ENCODE measurements at regions not wholly inside any gene's neighbourhood (a gene's known extent, or its start where the extent isn't known, plus 50 kb on each side); places are given as distances from the start of the nearest gene placed in this dataset.

DNA sequence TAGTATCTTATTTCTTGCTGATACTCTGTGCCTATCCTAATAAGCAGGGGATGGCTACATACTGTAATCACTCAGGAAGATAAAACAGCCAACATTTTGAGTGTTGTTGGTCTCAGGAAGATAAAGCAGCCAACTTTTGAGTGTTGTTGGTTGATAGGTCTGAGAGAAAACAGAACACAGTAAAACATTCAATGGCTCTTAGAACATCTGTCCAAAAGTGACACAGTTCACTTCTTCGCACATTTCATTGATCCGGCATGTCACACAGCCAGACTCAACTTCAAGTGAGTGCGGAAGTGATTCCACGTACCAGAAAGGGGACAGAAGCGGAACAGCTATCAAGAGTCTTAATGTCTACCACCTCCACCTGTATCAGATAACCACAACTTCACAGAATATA lies 87.3 kb upstream of the DMD start:
- CTCF ChIA-PET, result no interaction called here
- H3K4me1 ChIP-seq (replicated peaks; ENCODE audit: insufficient read depth), result no peaks in the 10 kb centered on the region
- H3K79me2 ChIP-seq (ENCODE audit: low read depth), result no peaks in the 10 kb centered on the region
- intact Hi-C loops (cut with micrococcal nuclease; ENCODE audit: unreplicated experiment), result no loop called here
- H3K9me2 ChIP-seq (ENCODE audit: insufficient read depth), result no peaks in the 10 kb centered on the region
- H4K20me1 ChIP-seq (ENCODE audit: insufficient read depth), result no peaks in the 10 kb centered on the region
- no peaks in the 10 kb centered on the region for H3K9me3 ChIP-seq (ENCODE audit: insufficient read depth, low read depth)
- no TSS peak for BruUV-seq (replicated peaks)
- no peak overlapping the region for H3K4me3 ChIP-seq
- H3K27ac ChIP-seq, result no peak overlapping the region
- POLR2A ChIA-PET (ENCODE audit: unreplicated experiment), result no interaction called here
- no peaks in the 10 kb centered on the region for H3F3A ChIP-seq (ENCODE audit: insufficient read depth, low read depth)
- no peaks in the 10 kb centered on the region for H3K36me3 ChIP-seq (ENCODE audit: low read depth)
- no peak for DNase-seq
- no peak overlapping the region for H2AFZ ChIP-seq
- TF ChIP-seq, protein P1, sequence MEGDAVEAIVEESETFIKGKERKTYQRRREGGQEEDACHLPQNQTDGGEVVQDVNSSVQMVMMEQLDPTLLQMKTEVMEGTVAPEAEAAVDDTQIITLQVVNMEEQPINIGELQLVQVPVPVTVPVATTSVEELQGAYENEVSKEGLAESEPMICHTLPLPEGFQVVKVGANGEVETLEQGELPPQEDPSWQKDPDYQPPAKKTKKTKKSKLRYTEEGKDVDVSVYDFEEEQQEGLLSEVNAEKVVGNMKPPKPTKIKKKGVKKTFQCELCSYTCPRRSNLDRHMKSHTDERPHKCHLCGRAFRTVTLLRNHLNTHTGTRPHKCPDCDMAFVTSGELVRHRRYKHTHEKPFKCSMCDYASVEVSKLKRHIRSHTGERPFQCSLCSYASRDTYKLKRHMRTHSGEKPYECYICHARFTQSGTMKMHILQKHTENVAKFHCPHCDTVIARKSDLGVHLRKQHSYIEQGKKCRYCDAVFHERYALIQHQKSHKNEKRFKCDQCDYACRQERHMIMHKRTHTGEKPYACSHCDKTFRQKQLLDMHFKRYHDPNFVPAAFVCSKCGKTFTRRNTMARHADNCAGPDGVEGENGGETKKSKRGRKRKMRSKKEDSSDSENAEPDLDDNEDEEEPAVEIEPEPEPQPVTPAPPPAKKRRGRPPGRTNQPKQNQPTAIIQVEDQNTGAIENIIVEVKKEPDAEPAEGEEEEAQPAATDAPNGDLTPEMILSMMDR (conservative IDR thresholded peaks at IDR 0.05), result no peak
- no peak for TF ChIP-seq EZH2 (IDR thresholded peaks at IDR 0.05; ENCODE audit: low read depth)
- H3K4me2 ChIP-seq, result no peak overlapping the region
- H3K27me3 ChIP-seq (ENCODE audit: insufficient read depth, low read depth), result no peaks in the 10 kb centered on the region

DNA sequence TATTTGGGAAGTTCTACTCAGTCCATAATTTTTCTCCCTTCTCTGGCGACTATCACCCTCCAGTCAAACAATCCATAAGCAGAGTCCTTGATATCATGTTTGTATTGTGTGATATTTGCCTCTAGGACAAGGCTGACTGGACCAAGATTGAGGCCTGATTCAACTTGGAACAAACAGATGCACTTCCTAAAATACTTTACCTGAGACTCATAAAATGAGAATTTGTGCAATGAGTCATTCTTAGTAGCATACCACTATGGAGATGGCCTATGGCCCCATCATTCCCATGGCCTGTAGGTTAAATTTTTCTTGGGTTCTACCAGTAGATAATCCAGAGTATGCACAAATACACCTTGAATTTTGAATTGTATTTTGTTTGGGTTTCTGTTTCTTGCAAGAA lies 74.2 kb upstream of the DMD start:
- Histone ChIP-seq H3F3A (ENCODE audit: insufficient read depth, low read depth) (no peaks in the 10 kb centered on the region), H3K4me3 (no peak overlapping the region), H3K27me3 (ENCODE audit: insufficient read depth, low read depth) (no peaks in the 10 kb centered on the region), H3K36me3 (ENCODE audit: low read depth) (no peaks in the 10 kb centered on the region), H2AFZ (no peak overlapping the region), H4K20me1 (ENCODE audit: insufficient read depth) (no peaks in the 10 kb centered on the region), H3K4me2 (no peak overlapping the region), H3K9me2 (ENCODE audit: insufficient read depth) (no peaks in the 10 kb centered on the region), H3K27ac (no peak overlapping the region), H3K79me2 (ENCODE audit: low read depth) (no peaks in the 10 kb centered on the region), H3K4me1 (replicated peaks; ENCODE audit: insufficient read depth) (no peaks in the 10 kb centered on the region), H3K9me3 (ENCODE audit: insufficient read depth, low read depth) (no peaks in the 10 kb centered on the region)
- intact Hi-C loops (cut with micrococcal nuclease; ENCODE audit: unreplicated experiment), result no loop called here
- TF ChIP-seq EZH2 (IDR thresholded peaks at IDR 0.05; ENCODE audit: low read depth), result no peak
- TF ChIP-seq, protein P1 (conservative IDR thresholded peaks at IDR 0.05), result no peak
- ChIA-PET CTCF (no interaction called here), POLR2A (ENCODE audit: unreplicated experiment) (no interaction called here)
- BruUV-seq (replicated peaks), result no TSS peak
- peak in 1 of 2 experiments; percentile 36 for DNase-seq

DNA sequence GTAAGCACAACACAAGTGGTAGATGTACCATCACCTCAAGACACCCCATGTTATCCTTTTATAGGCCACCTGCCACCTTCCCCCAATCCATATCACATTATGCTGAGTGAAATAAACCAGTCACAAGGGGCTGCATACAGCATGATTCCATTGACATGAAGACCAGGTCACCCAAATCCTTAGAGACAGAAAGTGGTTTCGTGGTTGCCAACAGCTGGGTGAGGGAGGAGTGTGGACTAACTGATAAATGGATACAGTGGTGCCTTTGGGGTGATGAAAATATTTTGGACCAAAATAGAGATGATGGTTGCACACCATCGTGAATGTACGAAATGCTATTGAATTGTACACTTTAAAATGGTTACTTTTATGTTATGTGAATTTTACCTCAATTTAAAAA lies 65.7 kb upstream of the DMD start:
- intact Hi-C loops (cut with micrococcal nuclease; ENCODE audit: unreplicated experiment), result no loop called here
- H3K4me1 ChIP-seq (replicated peaks; ENCODE audit: insufficient read depth), result no peaks in the 10 kb centered on the region
- H3F3A ChIP-seq (ENCODE audit: insufficient read depth, low read depth), result no peaks in the 10 kb centered on the region
- H4K20me1 ChIP-seq (ENCODE audit: insufficient read depth), result no peaks in the 10 kb centered on the region
- H3K79me2 ChIP-seq (ENCODE audit: low read depth), result no peaks in the 10 kb centered on the region
- TF ChIP-seq EZH2 (IDR thresholded peaks at IDR 0.05; ENCODE audit: low read depth), result no peak
- TF ChIP-seq, protein P1 (conservative IDR thresholded peaks at IDR 0.05), result no peak
- no peaks in the 10 kb centered on the region for H3K36me3 ChIP-seq (ENCODE audit: low read depth)
- no peaks in the 10 kb centered on the region for H3K9me2 ChIP-seq (ENCODE audit: insufficient read depth)
- H3K27ac ChIP-seq, result no peak overlapping the region
- H3K9me3 ChIP-seq (ENCODE audit: insufficient read depth, low read depth), result no peaks in the 10 kb centered on the region
- no peak overlapping the region for H3K4me2 ChIP-seq
- H2AFZ ChIP-seq, result no peak overlapping the region
- no peaks in the 10 kb centered on the region for H3K27me3 ChIP-seq (ENCODE audit: insufficient read depth, low read depth)
- no peak overlapping the region for H3K4me3 ChIP-seq
- DNase-seq, result no peak
- BruUV-seq (replicated peaks), result no TSS peak
- ChIA-PET POLR2A (ENCODE audit: unreplicated experiment) (no interaction called here), CTCF (no interaction called here)
